ENCODE measurements at regions not wholly inside any gene's neighbourhood (a gene's known extent, or its start where the extent isn't known, plus 50 kb on each side); places are given as distances from the start of the nearest gene placed in this dataset.

DNA sequence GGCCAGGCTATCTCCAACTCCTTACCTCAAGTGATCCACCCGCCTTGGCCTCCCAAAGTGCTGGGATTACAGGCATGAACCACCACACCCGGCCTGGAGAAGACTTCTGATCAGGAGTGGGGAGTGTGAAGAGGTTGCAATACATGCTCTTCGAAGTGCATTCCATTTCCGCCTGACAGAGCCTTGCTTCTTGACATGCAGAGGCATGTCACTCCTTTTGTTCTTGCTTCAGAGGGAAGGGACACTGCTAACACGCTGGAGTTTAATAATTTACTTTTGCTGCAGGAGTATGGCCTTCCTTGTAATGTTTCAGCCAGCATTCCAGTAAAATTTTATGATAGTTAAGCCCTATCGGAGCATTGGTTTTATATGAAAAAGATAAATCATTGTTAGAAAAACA lies 74.9 kb downstream of the SLC25A47 start:
- no peak for DNase-seq (ENCODE audit: low spot score)
- in situ Hi-C loops (cut with MboI; ENCODE audit: low sequenced_read_pairs, unreplicated experiment), result loop anchor here (10.0 to 25.0 kb wide), 2 partner anchors 247 to 1239 kb away; no protein-coding TSS in a partner anchor
- TF ChIP-seq, protein P1, sequence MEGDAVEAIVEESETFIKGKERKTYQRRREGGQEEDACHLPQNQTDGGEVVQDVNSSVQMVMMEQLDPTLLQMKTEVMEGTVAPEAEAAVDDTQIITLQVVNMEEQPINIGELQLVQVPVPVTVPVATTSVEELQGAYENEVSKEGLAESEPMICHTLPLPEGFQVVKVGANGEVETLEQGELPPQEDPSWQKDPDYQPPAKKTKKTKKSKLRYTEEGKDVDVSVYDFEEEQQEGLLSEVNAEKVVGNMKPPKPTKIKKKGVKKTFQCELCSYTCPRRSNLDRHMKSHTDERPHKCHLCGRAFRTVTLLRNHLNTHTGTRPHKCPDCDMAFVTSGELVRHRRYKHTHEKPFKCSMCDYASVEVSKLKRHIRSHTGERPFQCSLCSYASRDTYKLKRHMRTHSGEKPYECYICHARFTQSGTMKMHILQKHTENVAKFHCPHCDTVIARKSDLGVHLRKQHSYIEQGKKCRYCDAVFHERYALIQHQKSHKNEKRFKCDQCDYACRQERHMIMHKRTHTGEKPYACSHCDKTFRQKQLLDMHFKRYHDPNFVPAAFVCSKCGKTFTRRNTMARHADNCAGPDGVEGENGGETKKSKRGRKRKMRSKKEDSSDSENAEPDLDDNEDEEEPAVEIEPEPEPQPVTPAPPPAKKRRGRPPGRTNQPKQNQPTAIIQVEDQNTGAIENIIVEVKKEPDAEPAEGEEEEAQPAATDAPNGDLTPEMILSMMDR (IDR thresholded peaks at IDR 0.05; ENCODE audit: borderline replicate concordance, control extremely low read depth, extremely low read depth, insufficient read depth, missing control alignments), result no peak

DNA sequence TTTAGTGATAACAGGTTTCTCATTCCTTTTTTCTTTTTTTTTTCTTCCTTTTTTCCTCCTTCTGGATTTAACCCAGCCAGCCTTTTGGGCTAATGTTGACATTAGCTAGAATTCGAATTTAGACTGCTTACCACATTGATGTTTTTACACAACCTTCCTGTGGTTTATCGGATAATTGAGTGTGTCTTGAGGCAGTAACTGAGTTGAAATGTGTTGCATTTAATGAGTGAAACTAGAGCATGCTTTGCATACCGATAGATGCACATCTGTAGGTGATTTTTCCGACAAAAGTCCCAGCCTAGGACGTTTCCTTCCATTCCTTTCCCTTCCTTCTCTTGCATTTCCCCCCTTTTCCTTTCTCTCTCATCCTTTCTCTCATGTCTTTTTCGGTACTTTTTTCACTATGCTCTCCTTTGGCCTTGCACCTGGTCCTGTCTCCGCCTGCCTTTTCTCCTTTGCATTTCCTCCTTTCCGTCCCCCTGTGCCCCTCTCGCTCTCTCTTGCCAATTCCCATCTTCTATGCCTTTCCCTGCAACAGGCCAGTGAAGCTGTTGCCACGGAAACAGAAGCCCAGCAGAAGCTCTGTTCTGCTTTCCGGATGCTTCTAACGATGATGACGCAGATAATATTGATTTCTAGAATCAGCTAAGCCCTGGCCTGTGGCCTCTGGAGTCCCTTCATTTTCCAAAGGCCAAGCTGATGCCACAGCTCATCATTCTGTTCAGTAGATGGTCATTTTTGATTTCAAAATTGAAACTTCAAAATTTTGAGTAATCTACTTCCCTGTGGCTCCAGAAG lies 76.1 kb downstream of the SLC25A47 start:
- DNase-seq (ENCODE audit: low spot score), result no peak
- TF ChIP-seq, protein P1 (IDR thresholded peaks at IDR 0.05; ENCODE audit: borderline replicate concordance, control extremely low read depth, extremely low read depth, insufficient read depth, missing control alignments), result no peak
- in situ Hi-C loops (cut with MboI; ENCODE audit: low sequenced_read_pairs, unreplicated experiment), result loop anchor here (10.0 to 25.0 kb wide), 2 partner anchors 246 to 1238 kb away; no protein-coding TSS in a partner anchor

DNA sequence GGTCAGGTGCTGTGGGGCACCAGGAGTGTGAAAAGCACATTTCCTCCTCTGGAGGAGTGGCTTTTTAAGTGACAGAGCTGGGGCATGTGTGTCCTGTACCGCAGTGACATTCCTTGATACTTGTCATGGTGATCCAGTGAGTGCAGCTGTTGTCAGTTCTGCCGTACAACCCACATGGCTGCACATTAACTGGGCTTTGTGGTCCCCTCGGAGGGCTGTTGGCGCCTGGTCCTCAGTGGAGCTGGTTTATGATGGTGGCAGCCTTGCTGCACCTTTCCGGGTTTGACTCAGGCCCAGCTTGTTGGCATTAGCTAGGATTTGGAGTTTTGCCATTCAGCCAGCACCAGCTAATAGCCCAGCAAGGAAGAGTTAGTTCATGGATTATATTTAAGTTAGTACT lies 77.0 kb downstream of the SLC25A47 start:
- in situ Hi-C loops (cut with MboI; ENCODE audit: low sequenced_read_pairs, unreplicated experiment), result no loop called here

DNA sequence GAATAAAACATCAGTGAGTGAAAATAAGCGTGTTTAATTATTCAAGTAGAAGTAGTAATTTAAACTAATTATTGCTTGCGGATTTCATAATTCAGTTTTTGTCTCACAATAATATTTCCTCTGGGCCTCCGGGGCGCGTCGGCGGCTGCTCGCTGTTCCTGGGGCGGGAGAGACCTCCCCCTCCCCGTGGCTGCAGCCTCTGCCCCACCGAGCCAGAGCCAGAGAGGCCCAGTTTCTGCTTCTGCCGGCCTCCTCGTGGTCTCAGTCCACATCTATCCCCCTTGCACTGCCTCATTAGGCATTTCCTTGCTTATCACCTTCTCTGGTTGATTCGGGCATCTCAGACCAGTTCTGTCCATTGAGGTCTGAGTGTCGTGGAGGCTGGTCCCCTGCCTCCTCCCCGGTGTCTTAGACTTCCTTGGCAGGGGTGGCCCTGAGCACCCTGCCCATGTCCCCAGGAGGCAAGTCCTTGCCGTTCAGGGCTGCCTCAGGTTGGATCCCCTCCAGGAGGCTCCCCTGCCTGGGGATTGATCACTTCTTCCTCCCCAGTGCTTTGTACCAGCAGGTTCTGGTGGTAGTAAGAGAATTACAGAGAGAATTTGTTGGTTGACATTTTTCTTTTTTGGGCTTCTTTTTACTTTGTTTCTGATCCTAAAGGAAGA lies 78.0 kb downstream of the SLC25A47 start:
- TF ChIP-seq, protein P1 (IDR thresholded peaks at IDR 0.05; ENCODE audit: borderline replicate concordance, control extremely low read depth, extremely low read depth, insufficient read depth, missing control alignments), result no peak
- in situ Hi-C loops (cut with MboI; ENCODE audit: low sequenced_read_pairs, unreplicated experiment), result no loop called here
- no peak for DNase-seq (ENCODE audit: low spot score)

More for the DNA sequence above, 77.0 kb downstream of the SLC25A47 start:
- TF ChIP-seq, protein P1 (IDR thresholded peaks at IDR 0.05; ENCODE audit: borderline replicate concordance, control extremely low read depth, extremely low read depth, insufficient read depth, missing control alignments), result no peak
- DNase-seq (ENCODE audit: low spot score), result no peak

DNA sequence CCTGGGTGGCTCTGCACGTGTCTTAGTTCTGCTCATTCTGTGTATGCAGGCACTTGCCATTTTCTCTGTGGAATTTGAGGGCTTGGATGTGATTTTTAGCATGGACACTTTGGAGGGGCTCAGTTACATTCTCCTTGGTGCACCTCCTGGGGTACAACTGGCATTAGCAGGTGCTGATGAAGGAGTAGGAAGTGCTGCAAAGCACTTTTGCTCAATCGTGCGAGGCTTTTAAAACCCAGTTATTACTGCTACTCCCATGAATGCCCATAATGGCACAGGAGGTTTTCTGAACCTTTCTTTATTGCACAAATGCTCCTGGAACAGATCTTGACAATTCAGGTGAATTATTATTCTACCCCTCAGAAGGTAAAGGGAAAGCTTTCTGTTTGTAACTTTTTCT lies 78.7 kb downstream of the SLC25A47 start:
- in situ Hi-C loops (cut with MboI; ENCODE audit: low sequenced_read_pairs, unreplicated experiment), result no loop called here
- no peak for DNase-seq (ENCODE audit: low spot score)
- TF ChIP-seq, protein P1 (IDR thresholded peaks at IDR 0.05; ENCODE audit: borderline replicate concordance, control extremely low read depth, extremely low read depth, insufficient read depth, missing control alignments), result no peak

DNA sequence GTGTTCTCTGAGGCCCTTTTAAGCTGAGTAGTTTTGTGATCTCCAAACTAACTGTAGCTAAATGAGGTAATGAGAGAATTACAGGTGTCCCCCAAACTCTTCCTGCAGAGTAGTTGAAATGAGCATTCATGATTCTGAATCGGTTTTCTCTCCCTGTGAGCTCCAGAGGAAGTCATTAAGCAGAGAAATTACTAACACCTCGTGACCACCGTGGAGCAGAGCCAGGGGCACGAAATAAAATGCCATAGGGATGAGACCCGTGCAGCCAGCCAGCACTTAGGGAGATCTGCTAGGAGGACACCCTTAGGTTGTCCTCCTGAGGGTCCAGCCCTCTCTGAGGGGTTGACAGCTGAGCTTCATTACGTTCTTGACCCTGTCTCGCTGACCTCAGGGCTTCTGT lies 79.5 kb downstream of the SLC25A47 start:
- TF ChIP-seq, protein P1 (IDR thresholded peaks at IDR 0.05; ENCODE audit: borderline replicate concordance, control extremely low read depth, extremely low read depth, insufficient read depth, missing control alignments), result no peak
- in situ Hi-C loops (cut with MboI; ENCODE audit: low sequenced_read_pairs, unreplicated experiment), result no loop called here
- DNase-seq (ENCODE audit: low spot score), result no peak
